ENCODE measurements at regions not wholly inside any gene's neighbourhood (a gene's known extent, or its start where the extent isn't known, plus 50 kb on each side); places are given as distances from the start of the nearest gene placed in this dataset.
"Not testable (repeated sequence)": the region's sequence is repeated elsewhere in the genome, so short reads cannot be mapped to it uniquely, and the experiment has no call there.

- no peak for FAIRE-seq
- DNase-seq (ENCODE audit: insufficient read length), result no peak
- TF ChIP-seq POLR2A (IDR thresholded peaks at IDR 0.05; ENCODE audit: low read depth, low read length), result no peak
- TF ChIP-seq POLR2AphosphoS5 (IDR thresholded peaks at IDR 0.05; ENCODE audit: low read depth, low read length), result no peak
- TF ChIP-seq TAF1 (IDR thresholded peaks at IDR 0.05; ENCODE audit: borderline replicate concordance, low read depth, low read length), result no peak
Measured at GRCh38 chr12:88683628-88684027, 103.4 kb upstream of the KITLG start.

- DNase-seq (ENCODE audit: insufficient read length), result no peak
- no peak for TF ChIP-seq POLR2AphosphoS5 (IDR thresholded peaks at IDR 0.05; ENCODE audit: low read depth, low read length)
- no peak for FAIRE-seq
Measured at GRCh38 chr12:88681271-88681670, 101.0 kb upstream of the KITLG start.

- no peak for DNase-seq (ENCODE audit: insufficient read length)
- no peak for TF ChIP-seq POLR2A (IDR thresholded peaks at IDR 0.05; ENCODE audit: low read depth, low read length)
- TF ChIP-seq POLR2AphosphoS5 (IDR thresholded peaks at IDR 0.05; ENCODE audit: low read depth, low read length), result no peak
- TF ChIP-seq TAF1 (IDR thresholded peaks at IDR 0.05; ENCODE audit: borderline replicate concordance, low read depth, low read length), result no peak
- no peak for FAIRE-seq
Measured at GRCh38 chr12:88677464-88677863, 97.2 kb upstream of the KITLG start.

GRCh38 chr12:88667615-88668014, 87.3 kb upstream of the KITLG start:
- not testable (repeated sequence) for FAIRE-seq; DNase-seq (ENCODE audit: insufficient read length)

GRCh38 chr12:88665071-88665470, 84.8 kb upstream of the KITLG start:
- DNase-seq (ENCODE audit: insufficient read length) (no peak), FAIRE-seq (no peak)
- TF ChIP-seq POLR2AphosphoS5 (IDR thresholded peaks at IDR 0.05; ENCODE audit: low read depth, low read length), result no peak
- TF ChIP-seq POLR2A (IDR thresholded peaks at IDR 0.05; ENCODE audit: low read depth, low read length), result no peak
- TF ChIP-seq TAF1 (IDR thresholded peaks at IDR 0.05; ENCODE audit: borderline replicate concordance, low read depth, low read length), result no peak

- no peak for DNase-seq (ENCODE audit: insufficient read length)
- TF ChIP-seq TAF1 (IDR thresholded peaks at IDR 0.05; ENCODE audit: borderline replicate concordance, low read depth, low read length), result no peak
- no peak for TF ChIP-seq POLR2AphosphoS5 (IDR thresholded peaks at IDR 0.05; ENCODE audit: low read depth, low read length)
- TF ChIP-seq POLR2A (IDR thresholded peaks at IDR 0.05; ENCODE audit: low read depth, low read length), result no peak
- no peak for FAIRE-seq
Measured at GRCh38 chr12:88662961-88663360, 82.7 kb upstream of the KITLG start.

GRCh38 chr12:88662093-88662492, 81.8 kb upstream of the KITLG start:
- TF ChIP-seq POLR2A (IDR thresholded peaks at IDR 0.05; ENCODE audit: low read depth, low read length) (no peak), POLR2AphosphoS5 (IDR thresholded peaks at IDR 0.05; ENCODE audit: low read depth, low read length) (no peak), TAF1 (IDR thresholded peaks at IDR 0.05; ENCODE audit: borderline replicate concordance, low read depth, low read length) (no peak)
- DNase-seq (ENCODE audit: insufficient read length) (no peak), FAIRE-seq (no peak)

GRCh38 chr12:88658009-88658408, 77.7 kb upstream of the KITLG start:
- FAIRE-seq (no peak), DNase-seq (ENCODE audit: insufficient read length) (no peak)
- TF ChIP-seq TAF1 (IDR thresholded peaks at IDR 0.05; ENCODE audit: borderline replicate concordance, low read depth, low read length) (no peak), POLR2AphosphoS5 (IDR thresholded peaks at IDR 0.05; ENCODE audit: low read depth, low read length) (no peak), POLR2A (IDR thresholded peaks at IDR 0.05; ENCODE audit: low read depth, low read length) (no peak)

- DNase-seq (ENCODE audit: insufficient read length) (no peak), FAIRE-seq (no peak)
- TF ChIP-seq TAF1 (IDR thresholded peaks at IDR 0.05; ENCODE audit: borderline replicate concordance, low read depth, low read length) (no peak), POLR2A (IDR thresholded peaks at IDR 0.05; ENCODE audit: low read depth, low read length) (no peak), POLR2AphosphoS5 (IDR thresholded peaks at IDR 0.05; ENCODE audit: low read depth, low read length) (no peak)
Measured at GRCh38 chr12:88650715-88651114, 70.4 kb upstream of the KITLG start.

GRCh38 chr12:88648625-88649024, 68.4 kb upstream of the KITLG start:
- FAIRE-seq, result no peak
- no peak for DNase-seq (ENCODE audit: insufficient read length)
- no peak for TF ChIP-seq POLR2A (IDR thresholded peaks at IDR 0.05; ENCODE audit: low read depth, low read length)
- TF ChIP-seq POLR2AphosphoS5 (IDR thresholded peaks at IDR 0.05; ENCODE audit: low read depth, low read length), result no peak
- TF ChIP-seq TAF1 (IDR thresholded peaks at IDR 0.05; ENCODE audit: borderline replicate concordance, low read depth, low read length), result no peak

GRCh38 chr12:88646824-88647223, 66.6 kb upstream of the KITLG start:
- FAIRE-seq, result no peak
- DNase-seq (ENCODE audit: insufficient read length), result no peak
- TF ChIP-seq POLR2A (IDR thresholded peaks at IDR 0.05; ENCODE audit: low read depth, low read length), result no peak
- TF ChIP-seq TAF1 (IDR thresholded peaks at IDR 0.05; ENCODE audit: borderline replicate concordance, low read depth, low read length), result no peak
- no peak for TF ChIP-seq POLR2AphosphoS5 (IDR thresholded peaks at IDR 0.05; ENCODE audit: low read depth, low read length)

GRCh38 chr12:88645816-88646215, 65.5 kb upstream of the KITLG start:
- no peak for FAIRE-seq
- no peak for TF ChIP-seq TAF1 (IDR thresholded peaks at IDR 0.05; ENCODE audit: borderline replicate concordance, low read depth, low read length)
- DNase-seq (ENCODE audit: insufficient read length), result no peak

GRCh38 chr12:88644946-88645702, 64.9 kb upstream of the KITLG start:
- TF ChIP-seq POLR2A (IDR thresholded peaks at IDR 0.05; ENCODE audit: low read depth, low read length) (no peak), TAF1 (IDR thresholded peaks at IDR 0.05; ENCODE audit: borderline replicate concordance, low read depth, low read length) (no peak), POLR2AphosphoS5 (IDR thresholded peaks at IDR 0.05; ENCODE audit: low read depth, low read length) (no peak)
- no peak for FAIRE-seq
- no peak for DNase-seq (ENCODE audit: insufficient read length)

Measured in GM12892 (cell line).